NCI-H1930 (cell line): ENCODE measurements at regions not wholly inside any gene's neighbourhood (a gene's known extent, or its start where the extent isn't known, plus 50 kb on each side); places are given as distances from the start of the nearest gene placed in this dataset.

Source experiments
- DNase-seq, 2 experiments: peaks; one replicate each; lab custom pipeline; 2025; lab: John Stamatoyannopoulos, UW

- DNase-seq = no peak
Observed at GRCh38 chr3:76812649-76813242, 227.2 kb upstream of the ROBO2 start.

GRCh38 chr3:76815561-76815960 is 224.3 kb upstream of the ROBO2 start:
- no peak for DNase-seq

- DNase-seq = no peak
Observed at GRCh38 chr3:76820481-76820880, 219.4 kb upstream of the ROBO2 start.

GRCh38 chr3:76824658-76825240 is 215.2 kb upstream of the ROBO2 start:
- DNase-seq = no peak

GRCh38 chr3:76826861-76827260 is 213.0 kb upstream of the ROBO2 start:
- peak in 1 of 2 experiments; percentile 37 for DNase-seq

GRCh38 chr3:76827701-76828226 is 212.1 kb upstream of the ROBO2 start:
- no peak for DNase-seq

- DNase-seq = no peak
Observed at GRCh38 chr3:76834657-76835056, 205.2 kb upstream of the ROBO2 start.

- DNase-seq = no peak
Observed at GRCh38 chr3:76841747-76842146, 198.2 kb upstream of the ROBO2 start.

GRCh38 chr3:76842216-76842615 is 197.7 kb upstream of the ROBO2 start:
- no peak for DNase-seq

- DNase-seq = no peak
Observed at GRCh38 chr3:76855451-76855850, 184.4 kb upstream of the ROBO2 start.

- DNase-seq = no peak
Observed at GRCh38 chr3:76859596-76859995, 180.3 kb upstream of the ROBO2 start.

GRCh38 chr3:76864355-76864754 is 175.5 kb upstream of the ROBO2 start:
- no peak for DNase-seq

- no peak for DNase-seq
Observed at GRCh38 chr3:76866729-76867408, 173.0 kb upstream of the ROBO2 start.

GRCh38 chr3:76869726-76870384 is 170.0 kb upstream of the ROBO2 start:
- DNase-seq = no peak

- no peak for DNase-seq
Observed at GRCh38 chr3:76871655-76872054, 168.2 kb upstream of the ROBO2 start.

- no peak for DNase-seq
Observed at GRCh38 chr3:76872999-76873398, 166.9 kb upstream of the ROBO2 start.

- DNase-seq = no peak
Observed at GRCh38 chr3:76873532-76874242, 166.2 kb upstream of the ROBO2 start.

- DNase-seq = no peak
Observed at GRCh38 chr3:76879959-76880358, 159.9 kb upstream of the ROBO2 start.

- no peak for DNase-seq
Observed at GRCh38 chr3:76886761-76887500, 153.0 kb upstream of the ROBO2 start.

- DNase-seq = no peak
Observed at GRCh38 chr3:76888856-76889255, 151.0 kb upstream of the ROBO2 start.

GRCh38 chr3:76889911-76890310 is 150.0 kb upstream of the ROBO2 start:
- no peak for DNase-seq
